Naive thymus-derived CD4-positive, alpha-beta T cell (primary cell): ENCODE measurements at regions not wholly inside any gene's neighbourhood (a gene's known extent, or its start where the extent isn't known, plus 50 kb on each side); places are given as distances from the start of the nearest gene placed in this dataset.

Experiments
- ATAC-seq: fragments of 150-1000 bp; cut with Tn5 transposase; 2 replicates; pipeline ENCODE4 v1.10.0; 2021; ENCODE audit warnings: mild to moderate bottlenecking, moderate library complexity
- CTCF ChIA-PET: fragments of 350-600 bp; sonication (Branson Sonifier 250); formaldehyde crosslinking; loops from one replicate; lab custom pipeline; 2021; ENCODE audit warnings: antibody characterized with exemption; lab: Charles Lee
- POLR2A ChIA-PET: fragments of 350-600 bp; sonication (Branson Sonifier 250); formaldehyde crosslinking; loops from one replicate; lab custom pipeline; 2021; ENCODE audit warnings: antibody characterized with exemption, inconsistent platforms; lab: Charles Lee
- DNase-seq, 9 donors: peaks; one replicate each; pipeline versions ENCODE4 v3.0.0 to v3.0.0-alpha.2; 2020 to 2022; ENCODE audit warnings: mixed read lengths in 1 of 9
- H3K27ac ChIP-seq: one replicate; pipeline ENCODE4 v1.7.0; 2013; ENCODE audit warnings: mild to moderate bottlenecking, low read depth, low read length, moderate library complexity
- H3K27me3 ChIP-seq, 2 donors: one replicate each; pipeline ENCODE4 v1.7.0; 2013; ENCODE audit warnings: low read length in 2 of 2, mild to moderate bottlenecking in 2 of 2, moderate library complexity in 2 of 2; ENCODE audit not compliant: control insufficient read depth in 2 of 2, insufficient read depth in 2 of 2
- H3K36me3 ChIP-seq, 3 experiments: 1 replicate in 2 of 3; 2 replicates in 1 of 3; pipeline ENCODE4 v1.7.0; 2013; ENCODE audit warnings: low read length in 3 of 3, mild to moderate bottlenecking in 3 of 3, moderate library complexity in 1 of 3; ENCODE audit not compliant: insufficient read depth in 3 of 3, control insufficient read depth in 2 of 3
- H3K4me1 ChIP-seq, 2 donors: one replicate each; pipeline ENCODE4 v1.7.0; 2013; ENCODE audit warnings: low read length in 2 of 2, mild to moderate bottlenecking in 2 of 2, moderate library complexity in 1 of 2; ENCODE audit not compliant: control insufficient read depth in 2 of 2, insufficient read depth in 2 of 2
- H3K4me3 ChIP-seq: 2 replicates; pipeline ENCODE4 v1.7.0; 2013; ENCODE audit warnings: mild to moderate bottlenecking, low read length
- H3K9me3 ChIP-seq, 3 experiments: 1 replicate in 2 of 3; 2 replicates in 1 of 3; pipeline ENCODE4 v1.7.0; 2013; ENCODE audit warnings: low read length in 3 of 3; ENCODE audit not compliant: control insufficient read depth in 2 of 3
- H3K27ac Mint-ChIP-seq, 9 donors: one replicate each; pipeline ENCODE4 v1.8.0; 2020 to 2022; ENCODE audit warnings: mixed read lengths in 9 of 9, mild to moderate bottlenecking in 8 of 9, moderate library complexity in 5 of 9, inconsistent platforms in 2 of 9
- H3K27me3 Mint-ChIP-seq, 5 donors: one replicate each; pipeline ENCODE4 v1.8.0; 2021 to 2022; ENCODE audit warnings: mixed read lengths in 5 of 5, mild to moderate bottlenecking in 1 of 5
- H3K36me3 Mint-ChIP-seq, 5 donors: one replicate each; pipeline ENCODE4 v1.8.0; 2020 to 2022; ENCODE audit warnings: mixed read lengths in 5 of 5, mild to moderate bottlenecking in 3 of 5, inconsistent platforms in 1 of 5
- H3K4me1 Mint-ChIP-seq, 7 donors: one replicate each; pipeline ENCODE4 v1.8.0; 2020 to 2022; ENCODE audit warnings: mixed read lengths in 7 of 7, mild to moderate bottlenecking in 3 of 7, inconsistent platforms in 1 of 7
- H3K4me3 Mint-ChIP-seq, 10 donors: one replicate each; pipeline ENCODE4 v1.8.0; 2020 to 2022; ENCODE audit warnings: mild to moderate bottlenecking in 10 of 10, mixed read lengths in 10 of 10, moderate library complexity in 6 of 10, inconsistent platforms in 2 of 10
- H3K9me3 Mint-ChIP-seq, 11 donors: one replicate each; pipeline ENCODE4 v1.8.0; 2020 to 2022; ENCODE audit warnings: mixed read lengths in 11 of 11, mild to moderate bottlenecking in 4 of 11, inconsistent platforms in 1 of 11, moderate library complexity in 1 of 11
- intact Hi-C, 2 donors: fragments of 100-400 bp; cut with micrococcal nuclease; formaldehyde crosslinking; loops; one replicate each; pipeline ENCODE4 v1.15.1; 2023

- H3K4me1 Mint-ChIP-seq, result no peaks in the 10 kb centered on the region
- H3K9me3 Mint-ChIP-seq, result peaks cover 0 to 7% (median 4%) of the 10 kb centered on the region in 11 donors
- no peak overlapping the region for H3K4me3 ChIP-seq
- ChIA-PET POLR2A (no interaction called here), CTCF (interaction anchor here (0.7 kb wide), 1 partner anchor 30 kb away, joined by 3 read pairs; no protein-coding TSS in a partner anchor)
- no peaks in the 10 kb centered on the region for H3K4me1 ChIP-seq
- ATAC-seq, result no peak
- H3K27me3 Mint-ChIP-seq, result peaks cover 0 to 24% (median 15%) of the 10 kb centered on the region in 5 donors
- H3K9me3 ChIP-seq, result no peaks in the 10 kb centered on the region
- intact Hi-C loops, result no loop called here
- no peaks in the 10 kb centered on the region for H3K27me3 ChIP-seq
- H3K36me3 Mint-ChIP-seq, result peaks cover 0 to 5% (median 0%) of the 10 kb centered on the region in 5 donors
- DNase-seq, result no peak
- no peak overlapping the region for H3K4me3 Mint-ChIP-seq
- no peaks in the 10 kb centered on the region for H3K36me3 ChIP-seq
- H3K27ac Mint-ChIP-seq, result no peak overlapping the region
- H3K27ac ChIP-seq, result no peak overlapping the region
These were observed 263.5 kb upstream of the PLD5 start for GRCh38 chr1:242787968-242788367.

GRCh38 chr1:242784807-242785206, 260.3 kb upstream of the PLD5 start:
- DNase-seq (no peak), ATAC-seq (no peak)
- Histone ChIP-seq H3K27ac (no peak overlapping the region), H3K9me3 (no peaks in the 10 kb centered on the region), H3K27me3 (no peaks in the 10 kb centered on the region), H3K4me3 (no peak overlapping the region), H3K4me1 (no peaks in the 10 kb centered on the region), H3K36me3 (no peaks in the 10 kb centered on the region)
- peaks cover 0 to 24% (median 15%) of the 10 kb centered on the region in 5 donors for H3K27me3 Mint-ChIP-seq
- no peaks in the 10 kb centered on the region for H3K36me3 Mint-ChIP-seq
- no peak overlapping the region for H3K4me3 Mint-ChIP-seq
- ChIA-PET CTCF (no interaction called here), POLR2A (no interaction called here)
- no peak overlapping the region for H3K27ac Mint-ChIP-seq
- intact Hi-C loops, result no loop called here
- H3K4me1 Mint-ChIP-seq, result no peaks in the 10 kb centered on the region
- H3K9me3 Mint-ChIP-seq, result peaks cover 0 to 2% (median 0%) of the 10 kb centered on the region in 11 donors

DNA sequence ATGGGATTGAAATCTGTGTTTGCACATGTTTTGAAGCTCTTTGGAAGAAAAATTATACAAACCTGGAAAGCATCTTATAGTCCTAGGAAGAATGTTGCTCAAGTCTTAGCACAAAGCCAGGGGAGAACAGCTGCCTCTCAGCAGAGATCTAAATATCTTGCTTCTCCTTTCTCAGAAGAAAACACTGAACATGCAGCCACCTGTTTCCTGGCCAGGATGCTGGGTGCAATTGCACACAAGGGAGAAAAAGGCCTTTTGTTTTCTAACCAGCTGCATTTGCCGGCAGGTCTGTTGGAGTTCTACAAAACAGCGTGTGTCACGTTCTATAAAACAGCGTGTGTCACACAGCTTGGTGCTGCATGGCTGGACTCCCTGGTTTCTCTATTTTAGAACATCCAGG, 259.6 kb upstream of the PLD5 start:
- H3K4me3 ChIP-seq, result no peak overlapping the region
- no peaks in the 10 kb centered on the region for H3K4me1 Mint-ChIP-seq
- H3K27me3 ChIP-seq, result no peaks in the 10 kb centered on the region
- ChIA-PET POLR2A (no interaction called here), CTCF (no interaction called here)
- ATAC-seq (no peak), DNase-seq (no peak)
- H3K27ac ChIP-seq, result no peak overlapping the region
- H3K9me3 Mint-ChIP-seq, result peaks cover 0 to 2% (median 0%) of the 10 kb centered on the region in 11 donors
- H3K4me1 ChIP-seq, result no peaks in the 10 kb centered on the region
- H3K36me3 Mint-ChIP-seq, result no peaks in the 10 kb centered on the region
- no peaks in the 10 kb centered on the region for H3K9me3 ChIP-seq
- H3K27ac Mint-ChIP-seq, result no peak overlapping the region
- no peaks in the 10 kb centered on the region for H3K36me3 ChIP-seq
- no peak overlapping the region for H3K4me3 Mint-ChIP-seq
- H3K27me3 Mint-ChIP-seq, result peaks cover 0 to 24% (median 15%) of the 10 kb centered on the region in 5 donors
- intact Hi-C loops, result no loop called here

DNA sequence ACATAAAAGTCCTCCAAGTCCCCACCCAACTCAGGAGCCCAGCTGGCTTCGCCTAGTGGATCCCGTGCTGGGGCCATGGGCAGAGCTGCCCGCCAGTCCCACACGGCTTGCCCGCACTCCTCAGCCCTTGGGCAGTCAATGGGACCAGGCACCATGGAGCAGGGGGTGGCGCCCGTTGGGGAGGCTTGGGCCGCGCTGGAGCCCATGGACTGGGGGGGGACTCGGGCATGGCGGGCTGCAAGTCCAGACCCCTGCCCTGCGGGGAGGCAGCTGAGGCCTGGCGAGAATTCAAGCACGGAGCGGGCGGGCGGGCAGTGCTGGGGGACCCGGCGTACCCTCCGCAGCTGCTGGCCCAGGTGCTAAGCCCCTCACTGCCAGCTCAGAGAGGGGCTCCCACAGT, 249.8 kb upstream of the PLD5 start:
- Mint-ChIP-seq H3K4me1 (no peaks in the 10 kb centered on the region), H3K4me3 (no peak overlapping the region), H3K27me3 (peaks cover 0 to 4% (median 0%) of the 10 kb centered on the region in 5 donors), H3K9me3 (peaks cover 0 to 7% (median 0%) of the 10 kb centered on the region in 11 donors), H3K36me3 (no peaks in the 10 kb centered on the region), H3K27ac (no peak overlapping the region)
- CTCF ChIA-PET, result no interaction called here
- Histone ChIP-seq H3K36me3 (no peaks in the 10 kb centered on the region), H3K4me1 (no peaks in the 10 kb centered on the region), H3K27ac (no peak overlapping the region), H3K4me3 (no peak overlapping the region), H3K9me3 (no peaks in the 10 kb centered on the region), H3K27me3 (no peaks in the 10 kb centered on the region)
- intact Hi-C loops, result no loop called here
- DNase-seq, result no peak
- POLR2A ChIA-PET, result no interaction called here
- no peak for ATAC-seq

DNA sequence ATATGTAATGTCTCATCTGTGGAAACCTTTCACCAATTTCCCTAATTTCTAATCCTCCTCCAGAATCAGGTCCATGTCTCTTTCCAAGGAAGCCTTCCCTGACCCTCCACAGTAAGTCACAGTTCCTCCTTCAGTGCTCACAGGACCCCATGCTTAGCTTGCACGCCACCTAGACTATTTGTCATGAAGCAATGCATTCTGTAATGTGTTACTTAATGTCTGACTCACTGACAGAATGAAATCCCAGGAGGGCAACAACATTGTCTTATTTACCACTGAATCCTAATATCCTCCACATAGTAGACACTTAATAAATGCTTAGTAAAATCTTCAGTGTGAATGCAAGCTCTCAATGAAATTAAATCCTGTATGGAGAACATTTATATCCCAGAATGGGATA, 245.9 kb upstream of the PLD5 start:
- POLR2A ChIA-PET, result no interaction called here
- no peaks in the 10 kb centered on the region for H3K36me3 ChIP-seq
- Mint-ChIP-seq H3K9me3 (peaks cover 0 to 25% (median 5%) of the 10 kb centered on the region in 11 donors), H3K36me3 (no peaks in the 10 kb centered on the region), H3K27ac (no peak overlapping the region), H3K4me3 (no peak overlapping the region), H3K4me1 (no peaks in the 10 kb centered on the region), H3K27me3 (peaks cover 0 to 4% (median 0%) of the 10 kb centered on the region in 5 donors)
- intact Hi-C loops, result no loop called here
- CTCF ChIA-PET, result no interaction called here
- H3K4me1 ChIP-seq, result no peaks in the 10 kb centered on the region
- H3K9me3 ChIP-seq, result no peaks in the 10 kb centered on the region
- no peaks in the 10 kb centered on the region for H3K27me3 ChIP-seq
- no peak overlapping the region for H3K27ac ChIP-seq
- H3K4me3 ChIP-seq, result no peak overlapping the region
- no peak for DNase-seq
- no peak for ATAC-seq

DNA sequence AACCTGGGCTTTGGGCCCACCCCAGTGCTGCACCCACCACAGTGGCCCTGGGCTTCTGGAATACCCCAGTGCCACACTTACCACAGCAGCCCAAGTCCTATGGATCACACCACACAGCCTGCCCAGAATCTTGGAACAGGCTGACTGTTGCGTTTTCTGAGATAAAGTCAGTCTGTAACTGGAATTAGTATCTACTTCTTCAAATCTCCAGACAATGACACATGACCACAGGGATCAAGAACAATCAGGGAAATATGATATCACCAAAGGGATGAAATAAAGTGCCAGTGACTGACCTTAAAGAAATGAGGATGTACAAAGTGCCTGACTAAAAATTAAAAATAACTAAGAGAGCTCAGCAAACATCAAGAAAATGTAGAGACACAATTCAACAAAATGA, 239.7 kb upstream of the PLD5 start:
- POLR2A ChIA-PET, result no interaction called here
- no peak for DNase-seq
- CTCF ChIA-PET, result no interaction called here

GRCh38 chr1:242761556-242761955, 237.1 kb upstream of the PLD5 start:
- Histone ChIP-seq H3K9me3 (no peaks in the 10 kb centered on the region), H3K27ac (no peak overlapping the region), H3K36me3 (no peaks in the 10 kb centered on the region), H3K4me3 (no peak overlapping the region), H3K27me3 (no peaks in the 10 kb centered on the region), H3K4me1 (no peaks in the 10 kb centered on the region)
- intact Hi-C loops, result no loop called here
- ATAC-seq (no peak), DNase-seq (no peak)
- no peak overlapping the region for H3K4me3 Mint-ChIP-seq
- CTCF ChIA-PET, result no interaction called here
- H3K27me3 Mint-ChIP-seq, result peaks cover 0 to 10% (median 0%) of the 10 kb centered on the region in 5 donors
- peaks cover 0 to 3% (median 0%) of the 10 kb centered on the region in 7 donors for H3K4me1 Mint-ChIP-seq
- POLR2A ChIA-PET, result no interaction called here
- H3K9me3 Mint-ChIP-seq, result peaks cover 0 to 46% (median 9%) of the 10 kb centered on the region in 11 donors
- no peak overlapping the region for H3K27ac Mint-ChIP-seq
- H3K36me3 Mint-ChIP-seq, result peaks cover 0 to 4% (median 0%) of the 10 kb centered on the region in 5 donors

More for the DNA sequence above, 239.7 kb upstream of the PLD5 start:
- Histone ChIP-seq H3K9me3 (no peaks in the 10 kb centered on the region), H3K27me3 (no peaks in the 10 kb centered on the region), H3K4me3 (no peak overlapping the region), H3K36me3 (no peaks in the 10 kb centered on the region), H3K4me1 (no peaks in the 10 kb centered on the region), H3K27ac (no peak overlapping the region)
- H3K27me3 Mint-ChIP-seq, result peaks cover 0 to 9% (median 0%) of the 10 kb centered on the region in 5 donors
- peaks cover 0 to 4% (median 0%) of the 10 kb centered on the region in 5 donors for H3K36me3 Mint-ChIP-seq
- no peaks in the 10 kb centered on the region for H3K4me1 Mint-ChIP-seq
- intact Hi-C loops, result no loop called here
- no peak overlapping the region for H3K4me3 Mint-ChIP-seq
- H3K27ac Mint-ChIP-seq, result no peak overlapping the region
- peaks cover 0 to 45% (median 9%) of the 10 kb centered on the region in 11 donors for H3K9me3 Mint-ChIP-seq
- ATAC-seq, result no peak
